ENCODE measurements at regions not wholly inside any gene's neighbourhood (a gene's known extent, or its start where the extent isn't known, plus 50 kb on each side); places are given as distances from the start of the nearest gene placed in this dataset.
A peak's percentile ranks its signal among the peaks of the same experiment; 100 is the strongest.

GRCh38 chr1:220431554-220432239 is 96.2 kb upstream of the MARK1 start:
- Histone ChIP-seq H3K27me3 (no peaks in the 10 kb centered on the region), H3K9me3 (no peaks in the 10 kb centered on the region), H3K27ac (no peak overlapping the region), H3K4me1 (no peaks in the 10 kb centered on the region), H3K4me3 (no peak overlapping the region), H3K36me3 (replicated peaks in 1 of 2; ENCODE audit: insufficient read depth in 1 of 2, low read depth in 2 of 2) (no peaks in the 10 kb centered on the region)
- WGBS, 2 donors, result 53 to 57% methylated on average over 7 of the region's 7 CpGs
- ATAC-seq (no peak), DNase-seq (peak in 1 of 4 donors; percentile 22)
- no peak for TF ChIP-seq POLR2A (IDR thresholded peaks at IDR 0.05)
- TF ChIP-seq, protein P1, sequence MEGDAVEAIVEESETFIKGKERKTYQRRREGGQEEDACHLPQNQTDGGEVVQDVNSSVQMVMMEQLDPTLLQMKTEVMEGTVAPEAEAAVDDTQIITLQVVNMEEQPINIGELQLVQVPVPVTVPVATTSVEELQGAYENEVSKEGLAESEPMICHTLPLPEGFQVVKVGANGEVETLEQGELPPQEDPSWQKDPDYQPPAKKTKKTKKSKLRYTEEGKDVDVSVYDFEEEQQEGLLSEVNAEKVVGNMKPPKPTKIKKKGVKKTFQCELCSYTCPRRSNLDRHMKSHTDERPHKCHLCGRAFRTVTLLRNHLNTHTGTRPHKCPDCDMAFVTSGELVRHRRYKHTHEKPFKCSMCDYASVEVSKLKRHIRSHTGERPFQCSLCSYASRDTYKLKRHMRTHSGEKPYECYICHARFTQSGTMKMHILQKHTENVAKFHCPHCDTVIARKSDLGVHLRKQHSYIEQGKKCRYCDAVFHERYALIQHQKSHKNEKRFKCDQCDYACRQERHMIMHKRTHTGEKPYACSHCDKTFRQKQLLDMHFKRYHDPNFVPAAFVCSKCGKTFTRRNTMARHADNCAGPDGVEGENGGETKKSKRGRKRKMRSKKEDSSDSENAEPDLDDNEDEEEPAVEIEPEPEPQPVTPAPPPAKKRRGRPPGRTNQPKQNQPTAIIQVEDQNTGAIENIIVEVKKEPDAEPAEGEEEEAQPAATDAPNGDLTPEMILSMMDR (IDR thresholded peaks at IDR 0.05), result no peak
- intact Hi-C loops (cut with DNase I), result no loop called here

DNA sequence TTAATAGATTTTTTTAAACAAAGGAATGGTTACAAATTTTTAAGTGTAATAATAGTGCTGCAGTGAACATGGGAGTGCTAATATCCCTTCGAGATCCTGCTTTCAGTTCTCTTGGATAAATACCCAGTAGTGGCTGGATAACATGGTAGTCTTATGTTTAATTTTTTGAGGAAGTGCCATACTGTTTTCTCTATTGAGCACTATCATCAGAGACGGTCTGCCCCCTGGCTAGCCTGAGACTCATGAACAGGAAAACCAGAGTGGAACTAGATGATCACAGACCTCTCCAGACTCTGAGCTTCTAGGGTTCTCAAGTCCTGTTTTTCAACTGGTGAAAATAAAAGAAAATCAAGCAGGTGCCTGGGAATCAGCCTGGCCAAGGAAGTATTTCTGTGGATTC is 97.3 kb upstream of the MARK1 start:
- TF ChIP-seq, protein P1 (IDR thresholded peaks at IDR 0.05), result no peak
- no peak for TF ChIP-seq POLR2A (IDR thresholded peaks at IDR 0.05)
- Histone ChIP-seq H3K36me3 (replicated peaks in 1 of 2; ENCODE audit: insufficient read depth in 1 of 2, low read depth in 2 of 2) (no peaks in the 10 kb centered on the region), H3K27me3 (no peaks in the 10 kb centered on the region), H3K4me3 (no peak overlapping the region), H3K9me3 (no peaks in the 10 kb centered on the region), H3K27ac (no peak overlapping the region), H3K4me1 (no peaks in the 10 kb centered on the region)
- intact Hi-C loops (cut with DNase I), result no loop called here
- ATAC-seq, result no peak
- WGBS, 2 donors, result 19 to 26% methylated on average over 2 of the region's 2 CpGs
- DNase-seq, result no peak

- DNase-seq, result no peak
- no peak for ATAC-seq
- Histone ChIP-seq H3K4me1 (no peaks in the 10 kb centered on the region), H3K4me3 (no peak overlapping the region), H3K9me3 (no peaks in the 10 kb centered on the region), H3K27ac (no peak overlapping the region), H3K27me3 (no peaks in the 10 kb centered on the region), H3K36me3 (replicated peaks in 1 of 2; ENCODE audit: insufficient read depth in 1 of 2, low read depth in 2 of 2) (no peaks in the 10 kb centered on the region)
- intact Hi-C loops (cut with DNase I), result no loop called here
- TF ChIP-seq, protein P1 (IDR thresholded peaks at IDR 0.05), result no peak
- no peak for TF ChIP-seq POLR2A (IDR thresholded peaks at IDR 0.05)
These were observed 97.9 kb upstream of the MARK1 start for GRCh38 chr1:220430059-220430458.

DNA sequence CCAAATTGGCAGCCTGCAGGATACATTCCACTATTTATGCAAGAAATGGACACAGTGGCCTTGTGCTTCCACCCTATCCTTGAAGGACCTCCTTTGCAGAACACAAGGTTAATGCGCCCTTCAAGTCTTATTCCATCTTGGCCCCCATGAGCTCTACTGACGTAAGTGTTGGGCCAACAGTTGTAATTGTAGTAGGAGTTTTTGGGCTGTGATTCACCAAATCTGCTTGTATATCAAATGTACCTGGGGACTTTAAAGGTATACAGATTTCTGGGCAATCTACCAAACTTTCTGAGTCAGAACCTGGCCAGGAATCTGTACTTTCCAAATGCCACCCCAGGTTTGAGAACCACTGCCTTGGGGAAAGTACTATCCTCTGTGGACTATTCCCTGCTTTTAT is 100.9 kb upstream of the MARK1 start:
- Histone ChIP-seq H3K27me3 (no peaks in the 10 kb centered on the region), H3K9me3 (no peaks in the 10 kb centered on the region), H3K4me3 (no peak overlapping the region), H3K4me1 (no peaks in the 10 kb centered on the region), H3K27ac (no peak overlapping the region), H3K36me3 (replicated peaks in 1 of 2; ENCODE audit: insufficient read depth in 1 of 2, low read depth in 2 of 2) (no peaks in the 10 kb centered on the region)
- ATAC-seq (no peak), DNase-seq (no peak)
- intact Hi-C loops (cut with DNase I), result no loop called here
- TF ChIP-seq, protein P1 (IDR thresholded peaks at IDR 0.05), result no peak
- TF ChIP-seq POLR2A (IDR thresholded peaks at IDR 0.05), result no peak
- WGBS, 2 donors, result 88% methylated on average over 2 of the region's 2 CpGs

DNA sequence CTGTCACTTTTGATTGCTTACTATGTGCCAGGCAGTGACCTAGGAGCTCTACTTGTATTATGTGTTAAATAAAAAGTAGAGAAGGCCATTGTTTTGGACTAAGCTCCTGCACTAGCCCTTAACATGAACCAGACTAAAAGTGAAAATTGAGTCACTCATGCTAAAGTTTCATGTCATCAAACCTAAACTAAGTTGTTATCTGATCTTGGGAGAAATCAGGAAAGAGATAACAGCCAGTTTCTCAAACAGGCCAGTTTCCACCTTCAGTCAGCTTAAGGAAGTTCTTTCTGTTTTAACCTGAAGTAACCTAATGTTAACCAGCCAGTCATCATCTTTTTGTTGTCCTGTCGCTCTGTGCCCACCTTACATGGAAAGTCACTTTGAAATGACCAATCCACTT is 102.1 kb upstream of the MARK1 start:
- no peaks in the 10 kb centered on the region for H3K36me3 ChIP-seq (replicated peaks in 1 of 2; ENCODE audit: insufficient read depth in 1 of 2, low read depth in 2 of 2)
- no peak overlapping the region for H3K27ac ChIP-seq
- intact Hi-C loops (cut with DNase I), result no loop called here
- TF ChIP-seq, protein P1 (IDR thresholded peaks at IDR 0.05), result no peak
- no peak for TF ChIP-seq POLR2A (IDR thresholded peaks at IDR 0.05)
- no peak overlapping the region for H3K4me3 ChIP-seq
- DNase-seq (no peak), ATAC-seq (no peak)
- WGBS, 2 donors, result 81 to 86% methylated on average over 1 of the region's 1 CpG
- no peaks in the 10 kb centered on the region for H3K9me3 ChIP-seq
- no peaks in the 10 kb centered on the region for H3K4me1 ChIP-seq
- H3K27me3 ChIP-seq, result no peaks in the 10 kb centered on the region

Measured in body of pancreas (tissue), 4 donors.